K562 (cell line): ENCODE measurements at regions not wholly inside any gene's neighbourhood (a gene's known extent, or its start where the extent isn't known, plus 50 kb on each side); places are given as distances from the start of the nearest gene placed in this dataset.

Source experiments
- ATF2 ChIP-seq: sonication (generic); formaldehyde crosslinking; IDR thresholded peaks from 2 replicates; pipeline ENCODE4 v1.8.1; 2022; ENCODE audit warnings: missing genetic modification reagents
- EP300 ChIP-seq: IDR thresholded peaks from 2 replicates; pipeline ENCODE4 v1.6.1; 2012; ENCODE audit warnings: low read length, improper control_type of control experiment
- MAX ChIP-seq: sonication (generic); formaldehyde crosslinking; IDR thresholded peaks from 2 replicates; pipeline ENCODE4 v1.9.0; 2022; ENCODE audit warnings: mild to moderate bottlenecking, missing genetic modification reagents
- MTA2 ChIP-seq: fragments of 450-650 bp; IDR thresholded peaks from 2 replicates; pipeline ENCODE4 v1.6.1; 2016; ENCODE audit warnings: low read depth
- POLR2A ChIP-seq: fragments of 450-650 bp; conservative IDR thresholded peaks from 2 replicates; pipeline ENCODE4 v1.6.1; 2016

GRCh38 chr10:88179831-88180230 is 316.4 kb downstream of the PTEN start:
- no peak for TF ChIP-seq ATF2 (CRISPR knock-in tag)
- no peak for TF ChIP-seq MAX
- TF ChIP-seq EP300 = no peak
- TF ChIP-seq MTA2 = no peak
- no peak for TF ChIP-seq POLR2A
